Brain pericyte (primary cell): ENCODE measurements at regions not wholly inside any gene's neighbourhood (a gene's known extent, or its start where the extent isn't known, plus 50 kb on each side); places are given as distances from the start of the nearest gene placed in this dataset.

Experiments
- DNase-seq: peaks from one replicate; pipeline ENCODE4 v3.0.0-alpha.2; 2012; ENCODE audit warnings: low read depth, low spot score

DNA sequence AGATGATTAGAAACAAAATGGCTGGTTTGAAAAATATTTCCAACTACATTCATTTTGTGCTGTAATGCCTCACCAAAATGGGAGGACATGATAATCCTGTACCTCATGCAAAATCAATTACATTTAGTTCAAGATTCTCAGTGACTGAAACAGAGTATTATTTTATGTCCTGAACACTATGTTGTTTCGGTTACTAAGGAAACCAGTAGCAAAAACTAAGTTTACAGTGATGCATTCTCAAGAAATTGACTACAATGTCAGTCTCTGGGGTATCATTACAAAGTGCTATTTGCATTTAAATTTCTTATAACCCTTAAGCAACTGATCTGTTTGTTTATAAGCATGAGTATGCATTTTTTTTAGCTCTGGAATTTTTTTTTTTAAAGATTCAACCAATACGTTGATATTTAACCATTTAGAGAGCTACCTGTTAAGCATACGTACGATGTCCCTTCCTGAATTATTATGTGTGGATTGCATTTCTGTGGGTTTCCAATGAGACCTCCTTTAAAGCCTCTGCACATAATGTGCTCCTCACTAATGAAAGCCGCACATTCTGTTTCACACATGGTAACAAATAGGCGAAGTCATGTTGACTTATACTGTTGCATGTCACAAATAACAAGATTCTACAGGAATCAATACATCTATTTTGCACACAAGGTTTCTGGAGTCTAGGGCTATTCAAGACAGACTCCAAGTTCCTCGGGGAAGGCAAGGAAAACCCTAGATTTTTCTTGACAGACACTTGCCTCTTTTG is 1035.7 kb downstream of the ADGRL2 start:
- DNase-seq = no peak

DNA sequence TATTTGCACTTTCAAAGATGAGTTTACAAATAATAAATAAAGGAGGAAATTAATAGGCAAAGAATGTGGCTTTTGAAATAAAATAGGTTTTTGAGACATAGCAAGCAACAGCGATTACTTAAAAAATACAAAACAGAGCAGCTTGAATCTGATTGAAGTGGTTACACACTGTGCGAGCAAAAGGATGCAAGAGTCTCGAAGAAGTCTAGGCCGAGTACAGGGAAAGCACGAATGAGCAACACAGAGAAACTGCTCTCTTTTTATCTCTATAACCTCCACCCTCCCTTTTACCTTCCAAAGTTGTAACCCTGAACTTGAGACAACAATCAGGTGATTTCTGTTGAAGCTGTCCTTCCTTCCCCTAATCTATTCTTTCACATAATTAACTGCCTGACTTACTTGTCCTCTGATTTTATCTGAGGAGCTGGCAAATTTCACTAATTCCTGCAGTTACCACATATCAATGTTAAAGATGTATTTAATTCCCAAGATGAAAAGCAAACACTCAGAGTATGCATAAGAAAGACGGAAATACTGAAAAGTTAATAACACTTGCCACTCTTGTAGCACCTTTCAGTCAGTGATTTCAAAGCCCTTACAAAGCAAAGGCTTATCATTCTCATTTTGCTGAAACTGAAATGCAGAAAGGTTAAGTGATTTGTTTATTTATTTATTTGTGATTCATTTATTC is 1030.1 kb downstream of the ADGRL2 start:
- no peak for DNase-seq

DNA sequence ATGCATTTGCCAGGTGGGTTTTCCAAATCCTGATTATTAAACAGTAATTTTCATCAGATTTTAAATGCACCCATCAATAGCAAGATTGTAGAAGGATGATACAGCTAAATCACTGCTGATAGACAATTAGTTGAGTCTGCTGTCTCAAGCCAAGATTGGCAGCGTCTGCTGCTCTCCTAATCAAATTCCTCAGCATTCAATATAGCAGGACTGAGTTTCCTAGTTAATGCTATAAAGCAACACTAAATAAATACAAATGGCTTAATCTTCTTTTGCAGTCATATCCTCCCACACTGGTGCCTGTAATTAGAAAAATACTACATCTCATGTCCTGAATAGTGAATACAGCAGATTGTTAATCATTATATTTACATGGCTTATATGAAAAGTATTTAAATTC is 1028.8 kb downstream of the ADGRL2 start:
- DNase-seq = no peak

DNA sequence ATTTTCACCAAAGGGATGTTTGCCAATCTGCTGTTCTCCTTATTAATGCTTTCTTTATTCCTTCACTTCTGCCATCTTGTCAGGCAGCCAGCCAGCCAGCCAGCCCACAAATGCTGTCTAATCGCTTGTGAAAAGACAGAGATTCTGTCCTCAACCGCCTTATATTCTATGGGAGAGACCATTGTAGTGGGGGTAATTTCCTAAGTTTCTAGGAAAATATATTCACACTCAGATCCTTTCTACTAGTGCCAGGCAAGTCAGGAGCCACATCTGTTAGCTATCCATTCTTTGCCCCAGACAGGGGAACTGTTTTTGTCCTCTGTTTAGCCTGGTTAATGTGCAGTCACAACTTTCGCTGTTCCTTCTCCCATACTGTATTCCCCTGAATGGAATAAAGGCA is 1023.1 kb downstream of the ADGRL2 start:
- no peak for DNase-seq

DNA sequence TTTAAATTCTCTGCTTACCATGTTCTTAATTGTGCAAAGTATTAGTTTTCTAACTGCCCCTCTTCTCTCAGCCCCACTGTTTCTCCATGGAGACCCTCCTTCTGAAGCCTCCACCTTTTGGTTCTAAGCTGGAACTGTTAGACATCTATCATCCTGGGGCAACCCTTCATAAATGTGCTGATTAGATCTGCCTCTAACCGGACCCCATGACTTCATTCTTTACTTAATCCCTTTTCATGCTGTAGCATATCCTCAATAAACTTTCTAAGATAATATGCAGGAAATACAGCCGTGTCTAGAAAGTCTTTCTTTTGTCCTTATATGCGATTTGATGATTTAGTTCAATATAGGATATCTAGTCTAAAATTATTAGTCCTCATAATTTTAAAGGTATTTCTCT is 1020.1 kb downstream of the ADGRL2 start:
- DNase-seq = no peak

DNA sequence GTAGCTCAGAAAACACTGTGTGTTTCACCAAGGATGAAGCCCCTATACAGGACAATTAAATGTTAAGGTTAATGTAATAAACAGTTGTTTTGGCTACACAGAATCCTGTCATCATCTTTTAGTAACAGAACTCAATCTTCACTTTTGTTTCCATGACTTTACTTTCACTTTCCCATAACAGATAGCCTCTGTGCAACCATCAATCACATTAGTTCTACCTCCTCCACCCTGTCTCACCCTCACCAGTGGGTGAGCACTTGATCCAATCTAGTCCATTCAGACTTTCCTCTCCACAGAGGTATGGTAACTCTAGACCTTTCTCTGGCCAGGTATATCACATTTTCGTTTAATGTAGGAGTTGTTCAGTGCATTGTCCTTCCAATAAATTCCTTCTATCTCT is 1018.5 kb downstream of the ADGRL2 start:
- DNase-seq = no peak

DNA sequence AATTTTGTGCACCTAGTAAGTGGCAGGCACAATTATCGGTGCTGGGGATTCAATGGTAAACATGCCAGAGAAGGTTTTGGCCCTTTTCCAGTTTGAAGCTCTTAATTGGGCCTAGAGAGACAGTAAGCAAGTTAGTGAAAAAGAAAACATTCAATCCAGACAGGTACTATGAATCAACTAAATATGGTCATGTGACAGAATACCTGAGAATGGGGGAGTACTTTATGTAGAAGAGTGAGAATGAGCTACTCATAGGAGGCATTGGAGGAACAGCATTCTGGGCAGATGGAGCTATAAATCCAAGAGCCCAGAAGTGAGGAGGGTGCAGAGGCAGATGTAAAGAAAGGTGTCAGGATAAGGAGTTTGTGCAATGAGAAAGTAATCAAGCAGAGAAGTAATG is 1017.9 kb downstream of the ADGRL2 start:
- no peak for DNase-seq

DNA sequence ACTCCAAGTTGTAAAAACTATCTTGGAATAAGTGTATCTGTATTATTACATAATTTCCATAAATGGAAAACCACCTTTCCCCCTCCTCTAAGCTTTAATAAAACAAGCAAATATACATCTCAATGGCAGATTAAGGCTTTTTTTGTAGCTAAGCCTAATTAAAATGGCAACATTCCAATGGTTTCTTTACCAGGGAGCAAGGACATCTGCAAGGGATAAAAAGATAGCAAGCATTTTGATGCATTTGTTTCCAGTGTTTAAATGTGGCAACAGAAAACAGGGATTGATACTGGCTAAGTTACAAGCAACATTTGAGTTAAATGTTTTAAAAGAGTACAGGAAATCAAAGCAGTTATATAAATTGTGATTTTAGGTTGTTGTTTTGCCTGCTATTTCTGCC is 1012.7 kb downstream of the ADGRL2 start:
- DNase-seq = no peak

DNA sequence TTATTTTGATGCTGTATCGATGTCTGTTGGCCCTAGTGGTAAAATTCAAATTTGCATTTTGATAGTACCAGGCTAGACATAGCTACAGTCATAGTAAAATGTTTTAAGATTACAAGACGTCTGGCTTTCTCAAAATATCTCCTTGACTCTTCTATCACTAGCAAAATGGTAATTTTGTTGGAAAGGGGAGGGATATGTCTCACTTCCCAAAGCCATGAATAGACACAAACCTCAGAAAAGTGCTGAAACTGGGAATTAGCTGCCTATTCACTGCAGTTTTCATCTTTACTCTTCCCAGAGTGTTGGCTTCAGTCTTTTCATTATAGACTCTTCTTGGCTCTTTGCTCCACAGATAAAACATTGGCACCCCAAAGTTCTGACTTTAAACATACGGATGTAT is 1009.9 kb downstream of the ADGRL2 start:
- DNase-seq = no peak

DNA sequence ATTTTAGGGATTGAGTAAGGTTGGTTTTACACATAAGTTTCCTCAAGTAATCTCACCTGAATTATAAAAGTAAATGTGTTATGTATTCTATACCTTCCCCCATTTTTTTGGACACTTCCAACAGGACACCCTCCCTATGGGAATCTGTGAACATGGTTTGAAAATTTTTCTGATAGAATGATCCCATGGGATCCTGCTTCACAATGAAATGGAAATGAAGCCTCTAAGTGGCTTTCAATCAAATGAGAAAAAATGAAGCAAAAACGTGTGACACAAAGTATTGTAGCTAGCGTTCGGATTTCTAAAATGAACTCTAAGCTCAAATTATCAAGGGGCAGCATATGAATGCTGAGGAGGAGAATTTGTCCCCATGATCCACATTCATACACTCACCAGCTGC is 1006.8 kb downstream of the ADGRL2 start:
- DNase-seq = no peak

DNA sequence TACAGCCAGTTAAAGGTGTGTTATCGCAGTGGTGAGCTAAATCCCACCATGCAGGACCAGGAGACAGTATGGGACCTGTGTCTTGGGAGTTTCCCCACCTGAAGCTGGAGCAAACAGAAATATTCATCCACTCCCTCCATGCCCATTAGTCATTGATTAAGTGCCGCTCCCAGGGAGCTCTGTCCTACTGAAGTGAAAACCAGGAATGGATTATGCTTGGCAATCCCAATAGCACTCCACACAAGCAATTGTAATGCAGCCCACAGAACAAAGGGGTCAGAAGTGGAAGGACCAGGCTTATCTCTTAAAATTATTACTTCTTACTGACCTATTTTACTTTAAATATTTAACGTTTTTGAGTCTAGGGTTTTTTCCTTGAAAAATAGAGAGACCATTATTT is 1005.4 kb downstream of the ADGRL2 start:
- DNase-seq = no peak

DNA sequence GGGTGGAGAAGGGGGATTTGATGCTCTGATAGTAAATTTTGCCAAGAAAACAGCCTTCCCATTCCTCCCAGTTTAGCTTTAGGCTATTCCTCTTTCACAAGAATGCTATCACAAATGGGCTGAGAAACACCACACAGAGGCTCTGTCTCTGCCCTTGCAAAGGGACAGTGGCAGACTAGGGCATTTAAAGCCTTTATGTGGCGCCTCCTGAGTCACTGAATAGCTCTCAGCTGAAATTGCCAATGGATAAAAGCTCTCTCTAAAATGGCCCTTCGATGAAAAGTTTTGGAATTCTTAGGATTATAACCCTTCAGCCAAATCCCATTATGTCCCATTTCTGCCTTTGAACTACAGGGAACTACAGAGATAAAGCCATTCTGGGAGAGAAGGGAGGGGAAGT is 1000.4 kb downstream of the ADGRL2 start:
- no peak for DNase-seq

DNA sequence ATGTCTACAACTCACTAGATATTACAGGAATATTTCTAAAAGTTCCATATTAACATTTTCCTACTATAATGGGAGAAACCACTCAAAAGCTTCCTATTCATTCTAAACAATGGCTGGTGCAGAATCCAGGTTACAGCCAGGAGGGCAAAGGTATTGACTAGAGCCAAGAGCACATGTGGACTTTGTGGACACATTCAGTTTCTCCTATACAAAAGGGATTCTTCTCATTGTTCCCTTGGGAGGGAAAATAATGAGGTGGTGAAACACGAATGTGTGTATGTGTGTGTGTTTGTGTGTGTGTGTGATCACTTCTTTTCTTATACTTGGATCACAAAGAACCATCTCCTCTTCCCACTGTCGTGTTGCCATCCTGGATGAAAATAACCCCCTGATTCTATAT is 1000.0 kb downstream of the ADGRL2 start:
- no peak for DNase-seq

DNA sequence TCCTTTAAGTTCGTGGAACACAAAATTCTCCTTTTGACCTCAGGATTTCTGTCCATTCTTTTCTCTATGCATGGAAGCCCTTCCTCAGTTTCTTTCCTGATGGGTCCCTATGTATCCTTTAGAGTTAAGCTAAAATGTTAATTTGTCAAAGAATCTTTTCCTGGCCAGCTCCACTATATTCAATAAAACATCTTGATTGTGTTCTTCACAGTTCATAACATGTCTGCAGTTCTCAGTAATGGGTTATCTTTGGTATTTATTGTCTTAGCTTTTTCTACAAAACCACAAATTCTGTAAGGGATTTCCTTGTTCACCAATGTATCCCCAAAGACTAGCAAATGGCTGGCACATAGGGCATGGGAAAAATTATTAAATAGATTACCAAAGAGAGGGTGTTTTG is 998.5 kb downstream of the ADGRL2 start:
- no peak for DNase-seq

DNA sequence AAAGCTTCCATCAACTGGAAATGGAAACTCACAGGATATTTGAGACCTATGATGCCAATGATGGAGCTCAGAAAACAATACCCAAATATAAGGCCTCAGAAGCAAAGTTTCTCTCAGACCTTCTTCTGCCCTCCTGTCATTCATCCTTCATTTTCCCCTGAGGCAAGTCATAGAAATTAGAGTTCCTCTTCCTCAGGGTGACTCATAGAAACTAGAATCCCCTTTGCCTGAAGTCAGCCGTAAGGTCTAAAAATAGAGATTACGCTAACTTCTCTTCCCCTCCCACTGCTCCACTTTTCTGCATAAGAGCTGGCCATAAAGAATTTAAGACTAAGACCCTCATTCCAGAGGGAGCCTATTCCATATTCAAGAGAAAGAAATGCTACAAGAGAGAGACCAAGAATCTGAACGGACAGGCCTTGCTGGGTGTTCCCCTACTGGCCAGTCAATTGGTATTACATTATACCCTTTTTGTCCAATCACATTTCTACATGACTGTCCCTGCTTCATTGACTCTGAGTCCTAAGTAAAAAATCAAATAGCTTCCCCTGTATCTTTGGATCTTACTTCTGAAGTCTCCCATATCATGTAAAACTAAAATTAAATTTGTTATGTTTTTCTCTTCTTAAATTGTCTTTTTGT is 994.9 kb downstream of the ADGRL2 start:
- DNase-seq = no peak

DNA sequence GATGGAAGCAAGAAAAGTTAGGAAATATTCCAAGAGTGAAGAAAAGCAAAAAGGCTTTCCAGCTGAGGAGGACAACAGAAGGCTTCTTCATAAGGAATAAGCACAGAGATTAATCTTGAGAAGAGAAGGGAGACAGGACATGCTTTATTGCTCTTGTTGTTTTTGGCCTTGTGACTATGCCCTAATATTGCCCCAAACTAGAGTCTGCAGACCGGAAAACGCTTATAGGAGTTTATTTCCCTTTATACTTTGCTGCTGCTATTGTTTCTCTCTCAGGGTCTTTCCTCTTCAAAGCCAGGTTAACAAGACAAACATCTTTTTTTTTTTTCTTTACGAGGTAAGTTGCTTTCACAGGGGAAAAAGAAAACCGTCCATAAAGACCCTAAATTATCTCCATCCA is 991.4 kb downstream of the ADGRL2 start:
- no peak for DNase-seq

DNA sequence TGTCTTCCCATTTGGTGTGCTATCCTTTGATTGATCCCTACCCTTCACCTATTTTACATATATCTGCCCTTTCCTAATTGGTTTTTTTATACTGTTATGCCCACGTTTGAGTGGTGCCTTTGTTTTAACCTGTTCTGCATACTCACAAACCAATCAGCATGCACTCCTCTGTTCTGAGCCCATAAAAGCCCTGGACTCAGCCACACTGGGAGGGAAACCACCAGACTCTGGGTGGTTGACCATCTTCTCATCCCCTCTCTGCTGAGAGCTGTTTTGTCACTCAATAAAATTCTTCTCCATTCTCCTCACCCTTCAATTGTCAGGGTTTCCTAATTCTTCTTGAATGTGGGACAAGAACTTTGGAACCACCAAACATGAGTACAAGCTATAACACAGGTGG is 989.8 kb downstream of the ADGRL2 start:
- no peak for DNase-seq

DNA sequence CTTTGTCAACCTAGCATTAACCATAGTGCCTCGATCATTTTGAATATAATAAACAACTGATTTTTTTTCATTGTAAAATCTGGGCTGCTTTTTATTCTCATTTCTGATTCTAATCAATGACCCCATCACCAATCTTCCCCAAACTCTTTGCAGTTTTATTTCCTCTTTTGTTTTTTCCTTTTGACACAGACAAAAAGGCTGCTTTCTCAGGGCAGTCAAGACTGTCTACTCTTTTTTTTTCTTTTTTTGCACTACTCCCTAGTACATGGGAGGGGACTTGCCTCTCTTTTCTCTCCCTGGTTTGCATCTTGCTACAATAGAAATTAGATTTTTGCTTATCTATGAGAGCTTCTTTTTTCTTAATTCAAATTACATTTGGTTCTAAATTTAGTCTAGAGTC is 987.9 kb downstream of the ADGRL2 start:
- no peak for DNase-seq

DNA sequence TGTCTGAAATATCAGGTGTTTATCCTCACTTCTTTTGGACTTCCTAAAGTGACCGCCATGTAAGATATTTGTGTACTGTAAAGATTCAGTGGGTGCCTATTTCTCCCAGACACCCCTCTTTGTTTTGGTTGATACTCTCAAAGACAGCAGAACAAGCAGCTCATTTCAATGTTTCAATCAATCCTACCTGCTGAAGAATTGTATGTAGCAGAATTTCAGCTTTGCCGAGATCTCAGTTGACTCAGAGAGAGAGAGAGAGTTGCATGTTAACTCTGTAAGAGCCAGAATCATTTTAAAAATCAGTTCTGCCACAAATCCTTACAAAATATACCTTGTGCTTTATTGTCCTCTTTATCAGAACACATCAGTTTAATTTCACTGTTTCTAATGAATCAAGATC is 987.3 kb downstream of the ADGRL2 start:
- no peak for DNase-seq

DNA sequence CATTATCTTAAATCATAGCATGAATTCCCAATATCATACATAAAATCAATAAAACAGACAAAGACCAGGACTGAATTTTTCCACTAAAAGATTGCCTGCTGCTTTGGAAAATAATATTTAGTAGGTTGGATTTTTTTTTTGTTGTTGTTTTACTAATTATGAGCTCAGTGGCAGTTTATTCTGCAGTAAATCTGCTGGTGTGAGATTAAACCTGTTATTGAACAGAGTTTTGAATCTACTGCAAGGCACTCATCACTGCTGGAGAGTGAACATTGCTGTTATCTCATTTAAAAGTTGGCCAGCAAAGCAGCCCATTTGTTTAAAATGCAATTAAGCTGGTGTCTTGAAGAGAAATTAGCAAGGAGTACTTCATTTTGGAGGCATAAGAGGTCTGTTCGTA is 986.1 kb downstream of the ADGRL2 start:
- DNase-seq = no peak

DNA sequence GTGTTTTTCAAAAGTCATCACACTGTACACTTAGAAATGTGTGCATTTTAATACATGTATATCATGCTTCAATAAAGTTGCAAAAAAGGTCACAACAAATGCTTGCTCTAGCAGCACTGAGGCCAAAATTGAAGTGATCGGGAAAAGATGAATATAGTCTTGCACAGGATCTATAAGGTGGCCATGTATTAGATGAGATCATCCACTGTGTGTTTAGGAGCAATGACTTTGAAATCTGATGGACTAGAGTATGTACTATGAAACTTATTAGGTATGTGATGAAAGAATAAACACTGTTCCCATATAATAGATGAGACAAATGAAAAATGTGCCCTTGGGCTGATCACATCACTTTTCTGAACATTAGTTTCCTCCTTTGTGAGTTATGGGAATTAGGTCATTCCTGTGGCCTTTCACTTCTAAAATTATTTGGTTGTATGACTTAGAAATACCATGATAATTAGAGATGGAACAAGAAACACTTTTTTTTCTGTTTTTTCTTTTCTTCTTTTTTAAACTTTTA is 984.6 kb downstream of the ADGRL2 start:
- no peak for DNase-seq

DNA sequence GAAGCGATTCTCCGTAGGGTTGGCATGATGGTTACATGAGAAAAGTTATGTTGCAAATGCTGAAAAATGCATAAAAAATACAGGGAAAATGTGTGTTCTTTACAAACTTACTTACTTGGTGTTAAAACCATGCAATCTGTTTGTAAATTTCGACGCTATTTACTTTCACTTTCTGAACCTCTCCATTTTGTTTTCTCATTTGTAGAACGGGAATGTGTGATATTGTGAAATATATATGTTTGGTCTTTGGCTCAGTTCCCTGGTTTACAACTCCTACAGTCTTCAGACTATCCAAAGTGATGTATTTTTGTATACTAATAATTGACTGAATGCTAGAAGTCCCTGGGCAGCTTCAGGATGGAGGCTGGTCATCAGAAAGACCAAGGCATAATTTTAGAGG is 982.3 kb downstream of the ADGRL2 start:
- DNase-seq = no peak

DNA sequence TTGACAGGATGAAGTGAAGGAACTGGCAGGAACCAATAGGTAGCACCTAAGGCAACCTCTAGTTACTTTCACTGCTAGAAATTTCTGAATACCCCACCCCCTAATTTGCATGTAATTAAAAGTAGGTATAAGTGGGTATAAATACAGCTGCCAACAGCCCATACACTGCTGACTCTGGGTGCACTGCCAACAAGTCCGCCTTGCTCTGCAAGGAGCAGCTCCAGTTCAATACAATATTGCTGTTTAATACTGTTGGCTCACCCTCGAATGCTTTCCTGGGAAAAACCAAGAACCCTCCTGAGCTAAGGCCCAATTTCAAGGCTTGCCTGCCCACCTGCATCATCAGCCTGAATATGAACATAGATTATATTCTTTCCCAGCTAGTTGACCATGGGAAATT is 981.9 kb downstream of the ADGRL2 start:
- no peak for DNase-seq
